Sigmoid colon (tissue), 4 donors: ENCODE measurements at regions not wholly inside any gene's neighbourhood (a gene's known extent, or its start where the extent isn't known, plus 50 kb on each side); places are given as distances from the start of the nearest gene placed in this dataset.

ENCODE experiments used
- CTCF ChIP-seq, 4 experiments: fragments of 450-650 bp in 3 of 4; fragments of 200-600 bp in 1 of 4; IDR thresholded peaks; one replicate each; pipeline ENCODE4 v1.5.1; 2016 to 2019; ENCODE audit warnings: antibody characterized with exemption in 4 of 4, mild to moderate bottlenecking in 3 of 4, moderate library complexity in 2 of 4
- POLR2A ChIP-seq, 2 donors: fragments of 450-650 bp; IDR thresholded peaks; one replicate each; pipeline ENCODE4 v1.6.1; 2016; ENCODE audit warnings: antibody characterized with exemption in 2 of 2, mild to moderate bottlenecking in 2 of 2, moderate library complexity in 2 of 2
- POLR2AphosphoS5 ChIP-seq, 4 donors: sonication (generic); formaldehyde crosslinking; IDR thresholded peaks; one replicate each; pipeline ENCODE4 v1.6.1; 2017; ENCODE audit warnings: antibody characterized with exemption in 4 of 4

- no peak for TF ChIP-seq CTCF (IDR thresholded peaks at IDR 0.05)
- TF ChIP-seq POLR2AphosphoS5 (IDR thresholded peaks at IDR 0.05), result no peak
- no peak for TF ChIP-seq POLR2A (IDR thresholded peaks at IDR 0.05)
Observed at GRCh38 chr10:31702005-31702404, 226.6 kb downstream of the ARHGAP12 start.
